ENCODE measurements at regions not wholly inside any gene's neighbourhood (a gene's known extent, or its start where the extent isn't known, plus 50 kb on each side); places are given as distances from the start of the nearest gene placed in this dataset.

GRCh38 chr10:133026726-133027395 lies 60.9 kb upstream of the ADGRA1 start:
- Histone ChIP-seq H3K9me3 (no peaks in the 10 kb centered on the region), H3K27me3 (peaks cover 0 to 69% of the 10 kb centered on the region in 2 donors), H3K36me3 (no peaks in the 10 kb centered on the region), H3K4me3 (no peak overlapping the region), H3K4me1 (no peaks in the 10 kb centered on the region), H3K27ac (no peak overlapping the region)
- no peak for TF ChIP-seq CTCF (IDR thresholded peaks at IDR 0.05)
- no peak for DNase-seq
- intact Hi-C loops (cut with DNase I; ENCODE audit: low total_unique reads): no loop called here

GRCh38 chr10:133026171-133026570 lies 61.6 kb upstream of the ADGRA1 start:
- Histone ChIP-seq H3K27ac (no peak overlapping the region), H3K4me1 (no peaks in the 10 kb centered on the region), H3K36me3 (no peaks in the 10 kb centered on the region), H3K9me3 (no peaks in the 10 kb centered on the region), H3K4me3 (no peak overlapping the region), H3K27me3 (peaks cover 0 to 66% of the 10 kb centered on the region in 2 donors)
- intact Hi-C loops (cut with DNase I; ENCODE audit: low total_unique reads): no loop called here
- TF ChIP-seq CTCF (IDR thresholded peaks at IDR 0.05): no peak
- DNase-seq: no peak

GRCh38 chr10:133025558-133026090 lies 62.1 kb upstream of the ADGRA1 start:
- no peaks in the 10 kb centered on the region for H3K36me3 ChIP-seq

GRCh38 chr10:133024704-133025557 lies 62.8 kb upstream of the ADGRA1 start:
- DNase-seq: no peak
- H3K4me3 ChIP-seq: no peak overlapping the region
- TF ChIP-seq CTCF (IDR thresholded peaks at IDR 0.05): no peak
- intact Hi-C loops (cut with DNase I; ENCODE audit: low total_unique reads): no loop called here
- H3K9me3 ChIP-seq: no peaks in the 10 kb centered on the region
- no peaks in the 10 kb centered on the region for H3K36me3 ChIP-seq
- H3K27ac ChIP-seq: no peak overlapping the region
- peaks cover 0 to 74% of the 10 kb centered on the region in 2 donors for H3K27me3 ChIP-seq
- H3K4me1 ChIP-seq: no peaks in the 10 kb centered on the region

More at GRCh38 chr10:133025558-133026090, 62.1 kb upstream of the ADGRA1 start:
- no peak for TF ChIP-seq CTCF (IDR thresholded peaks at IDR 0.05)
- no peak overlapping the region for H3K4me3 ChIP-seq
- peaks cover 0 to 67% of the 10 kb centered on the region in 2 donors for H3K27me3 ChIP-seq
- no peak for DNase-seq
- no peaks in the 10 kb centered on the region for H3K4me1 ChIP-seq
- no peaks in the 10 kb centered on the region for H3K9me3 ChIP-seq
- intact Hi-C loops (cut with DNase I; ENCODE audit: low total_unique reads): no loop called here
- no peak overlapping the region for H3K27ac ChIP-seq

- DNase-seq: no peak
- no peak for TF ChIP-seq CTCF (IDR thresholded peaks at IDR 0.05)
- Histone ChIP-seq H3K9me3 (no peaks in the 10 kb centered on the region), H3K4me3 (no peak overlapping the region), H3K27ac (no peak overlapping the region), H3K27me3 (peaks cover 0 to 76% of the 10 kb centered on the region in 2 donors), H3K36me3 (no peaks in the 10 kb centered on the region), H3K4me1 (no peaks in the 10 kb centered on the region)
- intact Hi-C loops (cut with DNase I; ENCODE audit: low total_unique reads): no loop called here
These were observed 64.4 kb upstream of the ADGRA1 start for GRCh38 chr10:133023216-133023843.

Measured in tibial artery (tissue), 4 donors.